MM.1S (cell line): ENCODE measurements at regions not wholly inside any gene's neighbourhood (a gene's known extent, or its start where the extent isn't known, plus 50 kb on each side); places are given as distances from the start of the nearest gene placed in this dataset.

ENCODE experiments used
- CTCF ChIP-seq: fragments of 300-600 bp; sonication (generic); IDR thresholded peaks from 2 replicates; pipeline ENCODE4 v1.5.1; 2016; ENCODE audit warnings: antibody characterized with exemption, low read length, mixed read lengths
- EZH2 ChIP-seq: fragments of 300-600 bp; sonication (generic); optimal IDR thresholded peaks from 2 replicates; pipeline ENCODE3; 2017; ENCODE audit warnings: low read depth, mild to moderate bottlenecking, antibody characterized with exemption, low read length, mixed read lengths

GRCh38 chr4:153948041-153948440 lies 159.2 kb upstream of the SFRP2 start:
- TF ChIP-seq CTCF (no peak), EZH2 (no peak)
